H1 (cell line): ENCODE measurements at regions not wholly inside any gene's neighbourhood (a gene's known extent, or its start where the extent isn't known, plus 50 kb on each side); places are given as distances from the start of the nearest gene placed in this dataset.

Source experiments
- CTCF ChIA-PET: fragments of 300-600 bp; sonication (Branson Sonifier 250); formaldehyde crosslinking; loops from one replicate; lab custom pipeline; 2021; ENCODE audit not compliant: partially characterized antibody; lab: Charles Lee
- POLR2A ChIA-PET: fragments of 300-600 bp; sonication (Branson Sonifier 250); formaldehyde crosslinking; loops from one replicate; lab custom pipeline; 2021; ENCODE audit warnings: inconsistent platforms; ENCODE audit not compliant: partially characterized antibody; lab: Charles Lee
- DNase-seq, 2 experiments: peaks; one replicate each; pipeline versions ENCODE4 v3.0.0 to v3.0.0-alpha.2; 2010 to 2022; ENCODE audit warnings: low spot score in 2 of 2, low read depth in 1 of 2, mixed read lengths in 1 of 2
- FAIRE-seq: peaks from 2 replicates; lab custom pipeline; 2011; peaks lifted over from hg19 to GRCh38; lab: Jason Lieb, UNC
- H2AFZ ChIP-seq: 2 replicates; pipeline ENCODE4 v1.8.1; 2012; ENCODE audit warnings: low read length, inconsistent platforms
- H2AK5ac ChIP-seq: 2 replicates; pipeline ENCODE4 v1.6.1; 2013; ENCODE audit warnings: low read depth, low read length
- H2BK120ac ChIP-seq: replicated peaks from 2 replicates; pipeline ENCODE3; 2013; ENCODE audit warnings: low read depth, low read length, inconsistent platforms
- H2BK12ac ChIP-seq: 2 replicates; pipeline ENCODE4 v1.6.1; 2013; ENCODE audit warnings: low read depth, low read length
- H2BK15ac ChIP-seq: 2 replicates; pipeline ENCODE4 v1.6.1; 2013; ENCODE audit warnings: low read length
- H2BK20ac ChIP-seq: 2 replicates; pipeline ENCODE4 v1.6.1; 2013; ENCODE audit warnings: low read length
- H2BK5ac ChIP-seq: 2 replicates; pipeline ENCODE4 v1.6.1; 2013; ENCODE audit warnings: low read depth, low read length
- H3K14ac ChIP-seq: 2 replicates; pipeline ENCODE4 v1.6.1; 2013; ENCODE audit warnings: inconsistent platforms; ENCODE audit not compliant: insufficient read length
- H3K18ac ChIP-seq: 2 replicates; pipeline ENCODE4 v1.6.1; 2013; ENCODE audit warnings: low read length; ENCODE audit errors: extremely low read depth
- H3K23ac ChIP-seq: 2 replicates; pipeline ENCODE4 v1.6.1; 2013; ENCODE audit warnings: inconsistent platforms; ENCODE audit not compliant: insufficient read length
- H3K23me2 ChIP-seq: 2 replicates; pipeline ENCODE4 v1.6.1; 2013; ENCODE audit warnings: low read depth, low read length
- H3K27ac ChIP-seq: 2 replicates; pipeline ENCODE4 v1.6.1; 2011; ENCODE audit warnings: low read depth, low read length, inconsistent platforms
- H3K27me3 ChIP-seq, 4 experiments: replicated peaks in 1 of 4; 1 replicate in 1 of 4; 2 replicates in 3 of 4; pipeline versions ENCODE4 v1.6.1 to v1.8.1; 2011 to 2013; ENCODE audit warnings: low read length in 3 of 4, mild to moderate bottlenecking in 3 of 4, inconsistent platforms in 2 of 4, mixed read lengths in 2 of 4, moderate library complexity in 1 of 4; ENCODE audit not compliant: control insufficient read depth in 3 of 4, insufficient read depth in 3 of 4; ENCODE audit errors: extremely low read depth in 1 of 4
- H3K36me3 ChIP-seq, 4 experiments: 2 replicates each; pipeline versions ENCODE4 v1.6.1 to v1.8.1; 2011 to 2013; ENCODE audit warnings: mild to moderate bottlenecking in 4 of 4, low read length in 3 of 4, moderate library complexity in 2 of 4, control low read depth in 1 of 4, inconsistent platforms in 1 of 4; ENCODE audit not compliant: insufficient read depth in 4 of 4, control insufficient read depth in 2 of 4
- H3K4ac ChIP-seq: replicated peaks from 2 replicates; pipeline ENCODE3; 2013; ENCODE audit warnings: low read length, low read depth, mixed read lengths, inconsistent platforms; ENCODE audit not compliant: insufficient read length
- H3K4me1 ChIP-seq, 4 experiments: replicated peaks in 1 of 4; 1 replicate in 1 of 4; 2 replicates in 3 of 4; pipeline versions ENCODE4 v1.6.1 to v1.8.1; 2011 to 2013; ENCODE audit warnings: low read length in 3 of 4, inconsistent platforms in 2 of 4, mixed read lengths in 1 of 4; ENCODE audit not compliant: insufficient read depth in 4 of 4, control insufficient read depth in 3 of 4
- H3K4me2 ChIP-seq, 2 experiments: 2 replicates each; pipeline versions ENCODE4 v1.6.1 to v1.8.1; 2011 to 2013; ENCODE audit warnings: low read depth in 2 of 2, low read length in 2 of 2, control low read depth in 1 of 2, inconsistent platforms in 1 of 2, mild to moderate bottlenecking in 1 of 2; ENCODE audit not compliant: insufficient read depth in 1 of 2
- H3K4me3 ChIP-seq, 4 experiments: fragments of 200-600, 300-600 bp in 1 of 4; sonication (generic), shearing (Covaris generic), sonication (Bioruptor Twin) in 1 of 4; 2 replicates each; pipeline versions ENCODE4 v1.5.1 to v1.8.1; 2011 to 2016; ENCODE audit warnings: low read length in 4 of 4, low read depth in 3 of 4, control low read depth in 2 of 4, inconsistent platforms in 2 of 4, mild to moderate bottlenecking in 2 of 4, mixed read lengths in 1 of 4, moderate library complexity in 1 of 4; ENCODE audit not compliant: insufficient read depth in 2 of 4; ENCODE audit errors: extremely low read depth in 1 of 4
- H3K56ac ChIP-seq: replicated peaks from 2 replicates; pipeline ENCODE3; 2013; ENCODE audit warnings: low read depth, mild to moderate bottlenecking, mixed read lengths, low read length, inconsistent platforms; ENCODE audit not compliant: insufficient read length
- H3K79me1 ChIP-seq: 2 replicates; pipeline ENCODE4 v1.6.1; 2013; ENCODE audit warnings: low read depth, low read length, control low read depth
- H3K79me2 ChIP-seq, 2 experiments: 2 replicates each; pipeline versions ENCODE4 v1.6.1 to v1.8.1; 2012 to 2013; ENCODE audit warnings: low read length in 2 of 2, mild to moderate bottlenecking in 2 of 2, inconsistent platforms in 1 of 2; ENCODE audit not compliant: insufficient read depth in 2 of 2, control insufficient read depth in 1 of 2
- H3K9ac ChIP-seq, 4 experiments: replicated peaks in 1 of 4; 1 replicate in 1 of 4; 2 replicates in 3 of 4; pipeline versions ENCODE4 v1.6.1 to v1.8.1; 2011 to 2013; ENCODE audit warnings: low read depth in 3 of 4, low read length in 3 of 4, control low read depth in 2 of 4, mild to moderate bottlenecking in 2 of 4, moderate library complexity in 2 of 4, inconsistent platforms in 1 of 4; ENCODE audit errors: extremely low read depth in 1 of 4
- H3K9me3 ChIP-seq, 2 experiments: 2 replicates each; pipeline versions ENCODE4 v1.6.1 to v1.8.1; 2012 to 2013; ENCODE audit warnings: mild to moderate bottlenecking in 2 of 2, moderate library complexity in 2 of 2, control low read depth in 1 of 2, inconsistent platforms in 1 of 2, low read depth in 1 of 2, low read length in 1 of 2, mixed read lengths in 1 of 2; ENCODE audit not compliant: insufficient read depth in 2 of 2
- H4K20me1 ChIP-seq, 2 experiments: replicated peaks in 1 of 2; 2 replicates each; pipeline versions ENCODE3 to v1.8.1; 2011 to 2013; ENCODE audit warnings: inconsistent platforms in 2 of 2, low read length in 2 of 2, mild to moderate bottlenecking in 1 of 2; ENCODE audit not compliant: insufficient read depth in 2 of 2, control insufficient read depth in 1 of 2
- H4K5ac ChIP-seq: 2 replicates; pipeline ENCODE4 v1.6.1; 2013; ENCODE audit warnings: low read length, low read depth, mixed read lengths, inconsistent platforms; ENCODE audit not compliant: insufficient read length
- H4K8ac ChIP-seq: 2 replicates; pipeline ENCODE4 v1.8.0; 2013; ENCODE audit warnings: mild to moderate bottlenecking, moderate library complexity, low read length, inconsistent platforms; ENCODE audit not compliant: insufficient read depth; ENCODE audit errors: extremely low read depth
- H4K91ac ChIP-seq: replicated peaks from 2 replicates; pipeline ENCODE3; 2013; ENCODE audit warnings: low read length, mixed read lengths, inconsistent platforms; ENCODE audit not compliant: insufficient read length
- ATF3 ChIP-seq: IDR thresholded peaks from 2 replicates; pipeline ENCODE4 v1.6.1; 2011; ENCODE audit warnings: low read depth, mild to moderate bottlenecking, low read length; ENCODE audit not compliant: insufficient read depth
- BRCA1 ChIP-seq: IDR thresholded peaks from 2 replicates; pipeline ENCODE4 v1.6.1; 2012; ENCODE audit warnings: low read depth, low read length, improper control_type of control experiment
- CHD1 ChIP-seq: IDR thresholded peaks from 2 replicates; pipeline ENCODE4 v1.6.1; 2012; ENCODE audit warnings: low read depth, low read length, improper control_type of control experiment
- CTBP2 ChIP-seq: IDR thresholded peaks from 2 replicates; pipeline ENCODE4 v1.7.0; 2011; ENCODE audit warnings: borderline replicate concordance, mild to moderate bottlenecking, moderate library complexity, mixed read lengths, low read length; ENCODE audit not compliant: insufficient read depth, insufficient read length
- E2F6 ChIP-seq: IDR thresholded peaks from 2 replicates; pipeline ENCODE4 v1.6.1; 2012; ENCODE audit warnings: inconsistent platforms
- KDM1A ChIP-seq: fragments of 200-600, 300-600 bp; sonication (generic); IDR thresholded peaks from 2 replicates; pipeline ENCODE4 v1.7.1; 2016; ENCODE audit warnings: mild to moderate bottlenecking, low read length, borderline replicate concordance
- MAFK ChIP-seq: IDR thresholded peaks from 2 replicates; pipeline ENCODE4 v1.6.1; 2012; ENCODE audit warnings: low read depth, mild to moderate bottlenecking, improper control_type of control experiment, low read length
- NRF1 ChIP-seq: IDR thresholded peaks from 2 replicates; pipeline ENCODE4 v1.6.1; 2011; ENCODE audit warnings: mild to moderate bottlenecking, low read depth, low read length, improper control_type of control experiment
- PHF8 ChIP-seq: fragments of 200-600 bp; sonication (generic); conservative IDR thresholded peaks from 2 replicates; pipeline ENCODE4 v1.7.1; 2012; ENCODE audit warnings: low read depth, mild to moderate bottlenecking, inconsistent platforms, low read length, moderate library complexity
- RFX5 ChIP-seq: IDR thresholded peaks from 2 replicates; pipeline ENCODE4 v1.6.1; 2011; ENCODE audit warnings: low read depth, low read length, improper control_type of control experiment, borderline replicate concordance
- ZNF274 ChIP-seq: IDR thresholded peaks from 2 replicates; pipeline ENCODE4 v1.7.0; 2012; ENCODE audit warnings: low read length, borderline replicate concordance; ENCODE audit errors: extremely low read depth
- WGBS, 2 experiments: shearing (Covaris generic) in 1 of 2; methylation state at CpG; one replicate each; pipeline versions ENCODE4 v1.1.6 to v1.1.7; 2013 to 2015; ENCODE audit warnings: low lambda C conversion rate in 2 of 2, mixed read lengths in 2 of 2, inconsistent platforms in 1 of 2, low coverage in 1 of 2, missing lambda C conversion rate in 1 of 2; ENCODE audit not compliant: insufficient replicate concordance in 2 of 2, insufficient coverage in 1 of 2, insufficient read length in 1 of 2; ENCODE audit errors: extremely low coverage in 1 of 2, missing lambda C conversion rate in 1 of 2; 5-methylcytosine and 5-hydroxymethylcytosine counted together

GRCh38 chr10:44788147-44789129 is 122.7 kb upstream of the TMEM72 start:
- no peak overlapping the region for H2BK12ac ChIP-seq
- peak overlapping the region; percentile 22 for H3K56ac ChIP-seq
- H3K4me2 ChIP-seq = no peak overlapping the region
- H2BK15ac ChIP-seq = no peak overlapping the region
- H2BK5ac ChIP-seq = no peak overlapping the region
- DNase-seq (no peak), FAIRE-seq (no peak)
- H4K5ac ChIP-seq = no peak overlapping the region
- no peak overlapping the region for H3K23ac ChIP-seq
- 85% methylated on average over 12 of the region's 12 CpGs; no CpG with 5 or more reads in 1 of the 2 experiments for WGBS, 2 experiments
- H2BK20ac ChIP-seq = no peak overlapping the region
- H4K20me1 ChIP-seq = no peaks in the 10 kb centered on the region
- H3K36me3 ChIP-seq = no peaks in the 10 kb centered on the region
- no peaks in the 10 kb centered on the region for H3K27me3 ChIP-seq
- no peak overlapping the region for H4K91ac ChIP-seq
- no peaks in the 10 kb centered on the region for H3K9me3 ChIP-seq
- H3K27ac ChIP-seq = no peak overlapping the region
- POLR2A ChIA-PET = no interaction called here
- peaks cover 2% of the 10 kb centered on the region; the same call in 1 of the 2 replicates for H3K23me2 ChIP-seq
- no peak overlapping the region for H3K18ac ChIP-seq
- H2AFZ ChIP-seq = no peak overlapping the region
- H3K14ac ChIP-seq = no peak overlapping the region
- CTCF ChIA-PET = no interaction called here
- no peak overlapping the region for H2AK5ac ChIP-seq
- no peaks in the 10 kb centered on the region for H3K4me1 ChIP-seq
- no peak overlapping the region for H2BK120ac ChIP-seq
- H3K4me3 ChIP-seq = no peak overlapping the region
- H4K8ac ChIP-seq = no peak overlapping the region
- no peaks in the 10 kb centered on the region for H3K79me1 ChIP-seq
- H3K79me2 ChIP-seq = no peaks in the 10 kb centered on the region
- H3K9ac ChIP-seq = no peak overlapping the region
- H3K4ac ChIP-seq = no peak overlapping the region
- TF ChIP-seq CTBP2 = no peak
- no peak for TF ChIP-seq CHD1
- no peak for TF ChIP-seq NRF1
- TF ChIP-seq KDM1A = no peak
- no peak for TF ChIP-seq MAFK
- no peak for TF ChIP-seq E2F6
- TF ChIP-seq PHF8 = no peak
- TF ChIP-seq ATF3 = no peak
- TF ChIP-seq ZNF274 = no peak
- no peak for TF ChIP-seq RFX5
- TF ChIP-seq BRCA1 = no peak
